ENCODE measurements at regions not wholly inside any gene's neighbourhood (a gene's known extent, or its start where the extent isn't known, plus 50 kb on each side); places are given as distances from the start of the nearest gene placed in this dataset.

GRCh38 chr5:147052519-147052918, 174.0 kb upstream of the PPP2R2B start:
- TF ChIP-seq FOS (IDR thresholded peaks at IDR 0.05; ENCODE audit: borderline replicate concordance, insufficient read depth, low read length) (no peak), GATA2 (IDR thresholded peaks at IDR 0.05; ENCODE audit: insufficient read depth, insufficient read length, low read depth, low read length) (no peak), MAX (IDR thresholded peaks at IDR 0.05; ENCODE audit: insufficient read depth, insufficient read length) (no peak), JUN (IDR thresholded peaks at IDR 0.05; ENCODE audit: borderline replicate concordance, insufficient read depth, insufficient read length, low read depth) (no peak)
- DNase-seq (ENCODE audit: low read depth, low spot score) (no peak), FAIRE-seq (no peak)
- no peaks in the 10 kb centered on the region for H4K20me1 ChIP-seq (replicated peaks; ENCODE audit: control insufficient read depth, extremely low read depth, insufficient read depth, low read length)
- ChIA-PET CTCF (no interaction called here), POLR2A (no interaction called here)
- intact Hi-C loops (cut with micrococcal nuclease) = no loop called here
- H3K79me2 ChIP-seq (ENCODE audit: control insufficient read depth, insufficient read depth, low read length) = no peaks in the 10 kb centered on the region
- H3K4me3 ChIP-seq (replicated peaks in 1 of 3; ENCODE audit: insufficient read depth in 1 of 3, low read depth in 1 of 3, low read length in 3 of 3) = no peak overlapping the region
- no peaks in the 10 kb centered on the region for H3K4me1 ChIP-seq (ENCODE audit: control insufficient read depth, extremely low read depth, insufficient read depth, low read length)
- dilution Hi-C loops (cut with MboI; ENCODE audit: extremely low pct_ligation_motif_present, low sequenced_read_pairs) = no loop called here
- no peaks in the 10 kb centered on the region for H3K36me3 ChIP-seq (ENCODE audit: control insufficient read depth in 2 of 2, extremely low read depth in 1 of 2, insufficient read depth in 2 of 2, low read length in 2 of 2)
- no peaks in the 10 kb centered on the region for H3K9me3 ChIP-seq (replicated peaks; ENCODE audit: control insufficient read depth, insufficient read depth, low read length)
- H3K27ac ChIP-seq (ENCODE audit: insufficient read depth, low read depth, low read length) = no peak overlapping the region
- no peak overlapping the region for H3K9ac ChIP-seq (replicated peaks; ENCODE audit: extremely low read depth, insufficient read depth, low read length)
- H3K27me3 ChIP-seq (ENCODE audit: control insufficient read depth in 2 of 2, insufficient read depth in 2 of 2, low read length in 2 of 2) = no peaks in the 10 kb centered on the region
- no peak overlapping the region for H3K4me2 ChIP-seq (ENCODE audit: insufficient read depth, low read length)
- no peak overlapping the region for H2AFZ ChIP-seq (ENCODE audit: low read depth, low read length)
- H3K9me1 ChIP-seq (replicated peaks; ENCODE audit: control insufficient read depth, extremely low read depth, insufficient read depth, low read length) = no peaks in the 10 kb centered on the region
- BruUV-seq (replicated peaks) = no TSS peak

GRCh38 chr5:147055089-147055826, 176.7 kb upstream of the PPP2R2B start:
- ChIA-PET POLR2A (no interaction called here), CTCF (interaction anchor here (1.2 to 1.5 kb wide), 2 partner anchors 43 to 134 kb away, joined by 5 to 7 read pairs; no protein-coding TSS in a partner anchor)
- no TSS peak for BruUV-seq (replicated peaks)
- dilution Hi-C loops (cut with MboI; ENCODE audit: extremely low pct_ligation_motif_present, low sequenced_read_pairs) (no loop called here), intact Hi-C loops (cut with micrococcal nuclease) (no loop called here)
- no peaks in the 10 kb centered on the region for H3K36me3 ChIP-seq (ENCODE audit: control insufficient read depth in 2 of 2, extremely low read depth in 1 of 2, insufficient read depth in 2 of 2, low read length in 2 of 2)
- H3K4me3 ChIP-seq (replicated peaks in 1 of 3; ENCODE audit: insufficient read depth in 1 of 3, low read depth in 1 of 3, low read length in 3 of 3) = no peak overlapping the region
- H3K4me1 ChIP-seq (ENCODE audit: control insufficient read depth, extremely low read depth, insufficient read depth, low read length) = no peaks in the 10 kb centered on the region
- H2AFZ ChIP-seq (ENCODE audit: low read depth, low read length) = no peak overlapping the region
- no peaks in the 10 kb centered on the region for H3K79me2 ChIP-seq (ENCODE audit: control insufficient read depth, insufficient read depth, low read length)
- no peak for DNase-seq (ENCODE audit: low read depth, low spot score)
- no peak for FAIRE-seq
- H3K4me2 ChIP-seq (ENCODE audit: insufficient read depth, low read length) = no peak overlapping the region
- H3K9me3 ChIP-seq (replicated peaks; ENCODE audit: control insufficient read depth, insufficient read depth, low read length) = no peaks in the 10 kb centered on the region
- no peaks in the 10 kb centered on the region for H3K27me3 ChIP-seq (ENCODE audit: control insufficient read depth in 2 of 2, insufficient read depth in 2 of 2, low read length in 2 of 2)
- no peaks in the 10 kb centered on the region for H3K9me1 ChIP-seq (replicated peaks; ENCODE audit: control insufficient read depth, extremely low read depth, insufficient read depth, low read length)
- H3K27ac ChIP-seq (ENCODE audit: insufficient read depth, low read depth, low read length) = no peak overlapping the region
- no peaks in the 10 kb centered on the region for H4K20me1 ChIP-seq (replicated peaks; ENCODE audit: control insufficient read depth, extremely low read depth, insufficient read depth, low read length)
- no peak for TF ChIP-seq MAX (IDR thresholded peaks at IDR 0.05; ENCODE audit: insufficient read depth, insufficient read length)
- TF ChIP-seq EZH2 (IDR thresholded peaks at IDR 0.05; ENCODE audit: borderline replicate concordance, low read depth, low read length, severe bottlenecking) = no peak
- no peak for TF ChIP-seq FOS (IDR thresholded peaks at IDR 0.05; ENCODE audit: borderline replicate concordance, insufficient read depth, low read length)
- TF ChIP-seq GATA2 (IDR thresholded peaks at IDR 0.05; ENCODE audit: insufficient read depth, insufficient read length, low read depth, low read length) = no peak
- TF ChIP-seq CTCF (IDR thresholded peaks at IDR 0.05; ENCODE audit: extremely low read depth in 1 of 2, insufficient read depth in 1 of 2, low read depth in 1 of 2, low read length in 2 of 2) = no peak
- TF ChIP-seq JUN (IDR thresholded peaks at IDR 0.05; ENCODE audit: borderline replicate concordance, insufficient read depth, insufficient read length, low read depth) = no peak
- TF ChIP-seq POLR2AphosphoS5 (IDR thresholded peaks at IDR 0.05; ENCODE audit: insufficient read depth, low read depth, low read length) = no peak
- TF ChIP-seq POLR2A (IDR thresholded peaks at IDR 0.05; ENCODE audit: low read depth, low read length) = no peak
- H3K9ac ChIP-seq (replicated peaks; ENCODE audit: extremely low read depth, insufficient read depth, low read length) = no peak overlapping the region

Measured in endothelial cell of umbilical vein (primary cell).